Upper lobe of right lung (tissue), 1 donor: ENCODE measurements at regions not wholly inside any gene's neighbourhood (a gene's known extent, or its start where the extent isn't known, plus 50 kb on each side); places are given as distances from the start of the nearest gene placed in this dataset.
"Not testable (repeated sequence)": the region's sequence is repeated elsewhere in the genome, so short reads cannot be mapped to it uniquely, and the experiment has no call there.

ENCODE experiments used
- ATAC-seq: fragments of 200-7000 bp; cut with Tn5 transposase; one replicate; pipeline ENCODE4 v1.9.1; 2020; ENCODE audit warnings: mild to moderate bottlenecking, moderate library complexity
- DNase-seq: peaks from one replicate; pipeline ENCODE4 v3.0.0-alpha.2; 2020
- H3K27ac ChIP-seq: fragments of 200-600 bp; one replicate; pipeline ENCODE4 v1.8.0; 2022
- H3K27me3 ChIP-seq: fragments of 200-600 bp; one replicate; pipeline ENCODE4 v1.8.0; 2022; ENCODE audit warnings: mild to moderate bottlenecking
- H3K36me3 ChIP-seq: fragments of 200-600 bp; one replicate; pipeline ENCODE4 v1.8.0; 2022
- H3K4me1 ChIP-seq: fragments of 200-600 bp; one replicate; pipeline ENCODE4 v1.8.0; 2022
- H3K4me3 ChIP-seq: fragments of 200-600 bp; one replicate; pipeline ENCODE4 v1.8.0; 2022; ENCODE audit warnings: mild to moderate bottlenecking
- H3K9me3 ChIP-seq: fragments of 200-600 bp; one replicate; pipeline ENCODE4 v1.8.0; 2022
- intact Hi-C: fragments of 100-400 bp; cut with DNase I; formaldehyde crosslinking; loops from one replicate; pipeline ENCODE4 v1.11.0; 2022
- TF ChIP-seq, protein P1 (sequence below): fragments of 200-600 bp; IDR thresholded peaks from one replicate; pipeline ENCODE4 v1.8.0; 2022; ENCODE audit warnings: antibody characterized with exemption
- donor health status: DM: no; HTN: yes; CAD: no; lungs with severe emphysema.

DNA sequence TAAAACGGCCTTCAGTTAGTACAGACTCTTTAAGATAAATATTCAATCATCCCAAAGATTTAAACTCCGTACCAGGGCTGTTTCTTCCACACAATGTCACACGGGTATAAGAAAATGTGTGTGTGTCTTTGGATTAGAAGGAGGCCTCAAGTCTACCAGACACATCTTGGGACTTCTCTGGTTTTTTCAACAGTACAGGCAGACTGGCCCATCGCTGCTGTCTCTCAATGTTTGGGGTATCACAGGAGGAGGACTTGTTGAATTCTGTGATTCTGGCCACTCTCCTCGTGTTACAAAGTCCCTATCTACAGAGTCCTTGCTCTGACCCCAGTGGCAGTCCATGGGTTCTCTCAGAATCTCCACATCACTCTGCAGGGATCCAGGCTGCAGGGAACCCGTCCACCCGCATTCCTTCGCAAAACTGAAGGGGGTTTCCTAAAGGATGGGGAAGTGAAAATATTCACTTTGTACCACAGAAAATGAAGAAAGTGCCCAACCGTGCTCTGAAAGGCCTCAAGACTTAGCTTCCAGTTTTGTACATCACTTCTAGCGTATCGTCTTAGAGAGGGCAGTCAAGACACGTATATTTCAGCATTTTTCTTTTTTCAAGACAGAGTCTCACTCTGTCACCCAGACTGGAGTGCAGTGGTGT is 373.2 kb downstream of the NPIPA8 start:
- Histone ChIP-seq H3K27me3 (no peaks in the 10 kb centered on the region), H3K9me3 (no peaks in the 10 kb centered on the region), H3K4me3 (no peak overlapping the region), H3K36me3 (no peaks in the 10 kb centered on the region), H3K4me1 (no peaks in the 10 kb centered on the region), H3K27ac (no peak overlapping the region)
- intact Hi-C loops: no loop called here
- ATAC-seq (no peak), DNase-seq (no peak)
- TF ChIP-seq, protein P1, sequence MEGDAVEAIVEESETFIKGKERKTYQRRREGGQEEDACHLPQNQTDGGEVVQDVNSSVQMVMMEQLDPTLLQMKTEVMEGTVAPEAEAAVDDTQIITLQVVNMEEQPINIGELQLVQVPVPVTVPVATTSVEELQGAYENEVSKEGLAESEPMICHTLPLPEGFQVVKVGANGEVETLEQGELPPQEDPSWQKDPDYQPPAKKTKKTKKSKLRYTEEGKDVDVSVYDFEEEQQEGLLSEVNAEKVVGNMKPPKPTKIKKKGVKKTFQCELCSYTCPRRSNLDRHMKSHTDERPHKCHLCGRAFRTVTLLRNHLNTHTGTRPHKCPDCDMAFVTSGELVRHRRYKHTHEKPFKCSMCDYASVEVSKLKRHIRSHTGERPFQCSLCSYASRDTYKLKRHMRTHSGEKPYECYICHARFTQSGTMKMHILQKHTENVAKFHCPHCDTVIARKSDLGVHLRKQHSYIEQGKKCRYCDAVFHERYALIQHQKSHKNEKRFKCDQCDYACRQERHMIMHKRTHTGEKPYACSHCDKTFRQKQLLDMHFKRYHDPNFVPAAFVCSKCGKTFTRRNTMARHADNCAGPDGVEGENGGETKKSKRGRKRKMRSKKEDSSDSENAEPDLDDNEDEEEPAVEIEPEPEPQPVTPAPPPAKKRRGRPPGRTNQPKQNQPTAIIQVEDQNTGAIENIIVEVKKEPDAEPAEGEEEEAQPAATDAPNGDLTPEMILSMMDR: no peak

DNA sequence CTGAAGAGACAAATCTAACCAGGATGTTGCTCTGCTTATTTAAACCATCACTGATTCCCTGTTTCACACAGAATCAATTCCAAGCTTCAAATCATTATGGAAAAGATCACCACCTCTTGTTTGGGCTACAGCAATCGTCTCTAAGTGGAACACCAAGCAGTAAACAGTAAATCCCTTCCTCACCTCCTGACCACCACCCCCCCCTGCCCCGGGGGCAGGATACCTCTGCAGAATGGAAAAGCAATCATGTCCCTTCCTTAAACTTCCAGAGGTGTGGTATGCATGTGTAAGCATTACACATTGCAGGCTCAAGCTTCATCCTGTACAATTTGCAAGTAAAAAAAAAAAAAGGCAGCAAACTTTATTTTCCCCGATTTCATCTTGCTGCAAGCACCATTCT is 373.8 kb downstream of the NPIPA8 start:
- intact Hi-C loops: no loop called here
- ATAC-seq: no peak
- Histone ChIP-seq H3K36me3 (no peaks in the 10 kb centered on the region), H3K4me3 (no peak overlapping the region), H3K4me1 (no peaks in the 10 kb centered on the region), H3K27me3 (no peaks in the 10 kb centered on the region), H3K9me3 (no peaks in the 10 kb centered on the region), H3K27ac (no peak overlapping the region)
- TF ChIP-seq, protein P1: no peak
- no peak for DNase-seq

DNA sequence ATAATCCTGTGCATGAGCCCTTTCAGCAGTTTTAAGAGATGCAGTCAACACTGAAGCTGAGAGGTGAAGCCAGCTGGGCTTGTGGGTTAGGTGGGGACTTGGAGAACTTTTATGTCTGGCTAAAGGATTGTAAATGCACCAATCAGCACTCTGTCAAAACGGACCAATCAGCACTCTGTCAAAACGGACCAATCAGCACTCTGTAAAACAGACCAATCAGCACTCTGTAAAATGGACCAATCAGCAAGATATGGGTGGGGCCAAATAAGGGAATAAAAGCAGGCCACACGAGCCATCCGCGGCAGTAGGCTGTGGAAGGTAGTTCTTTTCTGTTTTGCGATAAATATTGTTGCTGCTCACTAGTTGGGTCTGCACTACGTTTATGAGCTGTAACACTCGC is 374.7 kb downstream of the NPIPA8 start:
- H3K36me3 ChIP-seq, H3K27me3 ChIP-seq, intact Hi-C loops, H3K9me3 ChIP-seq, ATAC-seq, DNase-seq, H3K27ac ChIP-seq, H3K4me3 ChIP-seq, H3K4me1 ChIP-seq: not testable (repeated sequence)

DNA sequence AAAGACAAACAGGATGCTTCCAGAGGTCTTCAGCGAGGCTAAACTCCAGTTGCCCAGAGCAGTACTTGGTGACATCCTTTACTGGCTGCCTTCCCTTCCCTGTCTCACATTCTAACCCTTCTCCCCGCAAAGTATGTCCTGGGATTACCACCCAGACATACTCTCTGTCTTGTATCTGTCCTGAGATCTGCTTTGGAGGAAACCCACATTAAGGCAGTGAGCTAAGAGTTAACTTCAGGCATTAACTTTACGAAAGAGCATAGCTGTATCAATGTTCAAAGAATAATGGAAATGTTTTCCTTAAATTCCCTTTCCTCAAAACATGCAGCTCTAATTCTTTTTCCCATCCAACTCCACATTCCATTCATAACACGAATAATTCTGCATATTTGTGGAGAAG is 385.2 kb downstream of the NPIPA8 start:
- TF ChIP-seq, protein P1: no peak
- DNase-seq (no peak), ATAC-seq (no peak)
- Histone ChIP-seq H3K27ac (no peak overlapping the region), H3K9me3 (no peaks in the 10 kb centered on the region), H3K27me3 (no peaks in the 10 kb centered on the region), H3K4me3 (no peak overlapping the region), H3K4me1 (peaks cover 10% of the 10 kb centered on the region), H3K36me3 (no peaks in the 10 kb centered on the region)
- intact Hi-C loops: no loop called here

DNA sequence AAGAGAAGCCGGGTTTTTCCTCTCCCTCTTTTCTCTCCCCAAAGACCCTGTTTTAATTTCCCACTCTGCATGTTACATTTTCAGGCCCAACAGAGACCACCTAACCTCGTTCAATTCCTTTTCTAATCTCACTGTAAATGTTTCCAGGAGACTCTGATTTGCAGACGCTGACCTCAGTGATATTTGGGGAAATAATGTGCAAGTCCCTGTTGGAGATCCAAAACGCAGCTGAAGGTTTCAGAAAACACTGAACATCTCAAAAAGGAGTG is 386.6 kb downstream of the NPIPA8 start:
- H3K27me3 ChIP-seq: no peaks in the 10 kb centered on the region
- intact Hi-C loops: no loop called here
- ATAC-seq: no peak

DNA sequence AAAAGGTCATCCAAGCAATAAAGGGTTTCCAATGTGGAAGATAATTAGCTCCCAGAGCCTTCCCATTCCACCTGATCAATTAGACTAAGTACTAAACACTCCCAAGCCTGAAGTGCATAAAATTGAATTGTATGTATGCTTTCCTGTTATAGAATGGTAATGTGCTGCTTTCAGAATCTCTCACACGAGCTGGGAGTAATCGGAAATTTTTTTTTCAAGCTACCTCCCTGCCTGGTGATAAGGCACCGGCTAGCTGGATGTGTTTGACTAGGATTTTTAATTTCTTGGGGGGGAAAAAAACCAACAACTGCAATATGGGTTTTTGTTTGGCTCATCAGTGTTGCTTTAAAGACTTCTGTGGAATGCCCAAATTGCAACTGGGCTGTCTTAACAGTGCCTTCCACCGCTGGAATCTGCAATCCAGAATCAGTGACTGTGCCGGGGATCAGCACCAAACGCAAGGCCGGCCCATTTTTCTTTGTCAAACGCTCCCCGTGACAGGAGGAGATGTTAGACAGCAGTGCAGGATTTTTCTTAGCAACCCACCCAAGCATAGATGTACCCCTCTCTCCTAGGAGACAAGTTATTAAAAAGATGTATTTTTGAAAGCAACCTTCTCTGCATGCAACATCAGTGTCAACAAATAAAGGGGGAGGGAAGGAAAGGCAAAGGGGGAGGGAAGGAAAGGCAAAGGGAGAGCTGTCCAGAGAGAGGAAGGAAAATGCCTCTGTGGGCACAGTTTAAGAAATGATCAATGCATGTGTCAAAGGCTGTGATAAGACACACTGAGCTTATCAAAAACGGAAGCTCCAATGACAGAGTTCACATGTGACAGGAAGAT is 387.2 kb downstream of the NPIPA8 start:
- Histone ChIP-seq H3K36me3 (no peaks in the 10 kb centered on the region), H3K27me3 (no peaks in the 10 kb centered on the region), H3K4me1 (peaks cover 10% of the 10 kb centered on the region), H3K4me3 (no peak overlapping the region), H3K27ac (no peak overlapping the region), H3K9me3 (no peaks in the 10 kb centered on the region)
- no peak for ATAC-seq
- TF ChIP-seq, protein P1: no peak
- intact Hi-C loops: no loop called here
- no peak for DNase-seq

More for the DNA sequence above, 386.6 kb downstream of the NPIPA8 start:
- peaks cover 10% of the 10 kb centered on the region for H3K4me1 ChIP-seq
- no peak for DNase-seq
- no peaks in the 10 kb centered on the region for H3K9me3 ChIP-seq
- no peaks in the 10 kb centered on the region for H3K36me3 ChIP-seq
- H3K27ac ChIP-seq: no peak overlapping the region
- no peak overlapping the region for H3K4me3 ChIP-seq
- TF ChIP-seq, protein P1: no peak
